Neural cell (in vitro differentiated cells): ENCODE measurements at regions not wholly inside any gene's neighbourhood (a gene's known extent, or its start where the extent isn't known, plus 50 kb on each side); places are given as distances from the start of the nearest gene placed in this dataset.

Experiments used
- H2AFZ ChIP-seq: fragments of 200-600, 300-800 bp; sonication (generic), shearing (Covaris generic); 2 replicates; pipeline ENCODE4 v1.6.0; 2014; ENCODE audit warnings: low read depth, mild to moderate bottlenecking, antibody characterized with exemption, low read length, moderate library complexity
- H3F3A ChIP-seq: fragments of 200-600 bp; shearing (Covaris generic); 2 replicates; pipeline ENCODE4 v1.6.1; 2016; ENCODE audit warnings: mild to moderate bottlenecking, moderate library complexity, mixed read lengths, antibody characterized with exemption, low read length; ENCODE audit not compliant: insufficient read depth, poor library complexity, severe bottlenecking
- H3K27ac ChIP-seq: fragments of 200-600, 300-800 bp; sonication (generic), shearing (Covaris generic); 2 replicates; pipeline ENCODE4 v1.5.1; 2014; ENCODE audit warnings: mild to moderate bottlenecking, low read length, moderate library complexity
- H3K27me3 ChIP-seq: fragments of 300-800, 200-600 bp; sonication (generic), shearing (Covaris generic); 2 replicates; pipeline ENCODE4 v1.6.0; 2014; ENCODE audit warnings: mild to moderate bottlenecking, low read depth, low read length, moderate library complexity; ENCODE audit not compliant: insufficient read depth
- H3K36me3 ChIP-seq: fragments of 300-800, 200-600 bp; sonication (generic), shearing (Covaris generic); 2 replicates; pipeline ENCODE4 v1.5.1; 2014; ENCODE audit warnings: mild to moderate bottlenecking, antibody characterized with exemption, low read length, moderate library complexity; ENCODE audit not compliant: insufficient read depth
- H3K4me2 ChIP-seq: fragments of 300-800, 200-600 bp; sonication (generic), shearing (Covaris generic); 2 replicates; pipeline ENCODE4 v1.6.0; 2014; ENCODE audit warnings: mild to moderate bottlenecking, low read length
- H3K4me3 ChIP-seq: fragments of 300-800, 200-600 bp; sonication (generic), shearing (Covaris generic); 2 replicates; pipeline ENCODE4 v1.5.1; 2014; ENCODE audit warnings: mild to moderate bottlenecking, low read length, moderate library complexity
- H3K79me2 ChIP-seq: fragments of 200-600 bp; shearing (Covaris generic); replicated peaks from 2 replicates; pipeline ENCODE4 v1.6.0; 2014; ENCODE audit warnings: mild to moderate bottlenecking, low read length, moderate library complexity; ENCODE audit not compliant: insufficient read depth
- H3K9ac ChIP-seq: fragments of 300-800, 200-600 bp; sonication (generic), shearing (Covaris generic); 2 replicates; pipeline ENCODE4 v1.6.1; 2016; ENCODE audit warnings: mild to moderate bottlenecking, low read length, mixed read lengths
- H3K9me2 ChIP-seq: fragments of 200-600 bp; shearing (Covaris generic); 2 replicates; pipeline ENCODE4 v1.6.1; 2016; ENCODE audit warnings: mild to moderate bottlenecking, low read length, mixed read lengths; ENCODE audit not compliant: insufficient read depth
- H3K9me3 ChIP-seq: fragments of 200-600, 300-800 bp; sonication (generic), shearing (Covaris generic); 2 replicates; pipeline ENCODE4 v1.6.1; 2016; ENCODE audit warnings: mild to moderate bottlenecking, mixed run types, low read length, moderate library complexity, mixed read lengths
- H4K20me1 ChIP-seq: fragments of 200-600 bp; shearing (Covaris generic); 2 replicates; pipeline ENCODE4 v1.6.1; 2016; ENCODE audit warnings: mild to moderate bottlenecking, mixed run types; ENCODE audit not compliant: insufficient read depth
- CTCF ChIP-seq: fragments of 450-650 bp; IDR thresholded peaks from 2 replicates; pipeline ENCODE4 v1.5.1; 2014; ENCODE audit warnings: antibody characterized with exemption, mild to moderate bottlenecking, moderate library complexity; ENCODE audit not compliant: poor library complexity, severe bottlenecking
- EP300 ChIP-seq: fragments of 450-650 bp; conservative IDR thresholded peaks from 2 replicates; pipeline ENCODE4 v1.6.1; 2014; ENCODE audit warnings: antibody characterized with exemption, mild to moderate bottlenecking, moderate library complexity; ENCODE audit not compliant: poor library complexity, severe bottlenecking
- EZH2 ChIP-seq: fragments of 200-600, 300-800 bp; shearing (Covaris generic), sonication (generic); IDR thresholded peaks from 2 replicates; pipeline ENCODE4 v1.6.1; 2014; ENCODE audit warnings: antibody characterized with exemption, low read length, borderline replicate concordance, mild to moderate bottlenecking; ENCODE audit not compliant: insufficient read depth, poor library complexity, severe bottlenecking
- MXI1 ChIP-seq: fragments of 450-650 bp; conservative IDR thresholded peaks from 2 replicates; pipeline ENCODE4 v1.6.1; 2014; ENCODE audit warnings: antibody characterized with exemption, mild to moderate bottlenecking; ENCODE audit not compliant: poor library complexity, severe bottlenecking
- POLR2AphosphoS5 ChIP-seq: IDR thresholded peaks from 2 replicates; pipeline ENCODE4 v1.6.1; 2012
- RAD21 ChIP-seq: fragments of 450-650 bp; conservative IDR thresholded peaks from 2 replicates; pipeline ENCODE4 v1.6.1; 2014; ENCODE audit warnings: antibody characterized with exemption, mild to moderate bottlenecking, moderate library complexity
- REST ChIP-seq: IDR thresholded peaks from 2 replicates; pipeline ENCODE4 v1.6.1; 2012; ENCODE audit warnings: borderline replicate concordance
- SMC3 ChIP-seq: fragments of 450-650 bp; conservative IDR thresholded peaks from 2 replicates; pipeline ENCODE4 v1.6.1; 2014; ENCODE audit warnings: antibody characterized with exemption, mild to moderate bottlenecking, moderate library complexity; ENCODE audit not compliant: poor library complexity
- TAF1 ChIP-seq: IDR thresholded peaks from 2 replicates; pipeline ENCODE4 v1.6.1; 2012; ENCODE audit warnings: low read depth

DNA sequence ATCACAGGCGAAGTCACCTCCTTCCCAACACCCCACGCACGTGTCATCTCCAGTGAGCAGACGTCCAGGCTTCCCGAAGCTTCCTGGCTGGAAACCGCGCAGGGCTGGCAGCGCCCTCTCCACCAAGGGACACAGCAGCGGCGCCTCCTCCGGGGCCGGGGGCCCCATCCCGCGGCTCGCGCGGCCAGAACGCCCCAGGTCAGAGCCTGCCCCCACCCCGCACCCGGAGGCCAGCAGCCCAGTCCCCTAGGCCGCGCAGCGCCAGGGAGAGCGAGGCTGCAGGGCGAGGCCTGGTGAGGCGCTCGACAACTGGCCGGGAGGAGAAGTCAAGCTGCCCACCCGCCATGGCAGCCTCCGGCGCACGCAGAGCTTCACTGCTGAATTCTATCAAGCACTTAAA is 247.0 kb downstream of the SEMA3D start:
- Histone ChIP-seq H3K27me3 (no peaks in the 10 kb centered on the region), H3K9me2 (no peaks in the 10 kb centered on the region), H3K9ac (no peak overlapping the region), H3K27ac (no peak overlapping the region), H3K9me3 (no peaks in the 10 kb centered on the region), H3K79me2 (no peaks in the 10 kb centered on the region), H2AFZ (no peak overlapping the region), H3K4me2 (no peak overlapping the region), H3K36me3 (no peaks in the 10 kb centered on the region), H3F3A (no peaks in the 10 kb centered on the region), H4K20me1 (no peaks in the 10 kb centered on the region), H3K4me3 (no peak overlapping the region)
- TF ChIP-seq TAF1 (no peak), SMC3 (no peak), RAD21 (no peak), MXI1 (no peak), CTCF (no peak), POLR2AphosphoS5 (no peak), EP300 (no peak), REST (no peak), EZH2 (no peak)

GRCh38 chr7:84939442-84939841 is 247.4 kb downstream of the SEMA3D start:
- Histone ChIP-seq H3K9me2 (no peaks in the 10 kb centered on the region), H3K9ac (no peak overlapping the region), H3K4me3 (no peak overlapping the region), H3K27ac (no peak overlapping the region), H2AFZ (no peak overlapping the region), H4K20me1 (no peaks in the 10 kb centered on the region), H3K79me2 (no peaks in the 10 kb centered on the region), H3K27me3 (no peaks in the 10 kb centered on the region), H3F3A (no peaks in the 10 kb centered on the region), H3K36me3 (no peaks in the 10 kb centered on the region), H3K9me3 (no peaks in the 10 kb centered on the region), H3K4me2 (no peak overlapping the region)
- TF ChIP-seq RAD21 (no peak), EP300 (no peak), MXI1 (no peak), REST (no peak), CTCF (no peak), POLR2AphosphoS5 (no peak), TAF1 (no peak), SMC3 (no peak), EZH2 (no peak)
